ENCODE measurements at regions not wholly inside any gene's neighbourhood (a gene's known extent, or its start where the extent isn't known, plus 50 kb on each side); places are given as distances from the start of the nearest gene placed in this dataset.
"Not testable (repeated sequence)": the region's sequence is repeated elsewhere in the genome, so short reads cannot be mapped to it uniquely, and the experiment has no call there.

GRCh38 chr3:6655275-6655674, 205.6 kb upstream of the GRM7 start:
- DNase-seq = no peak

GRCh38 chr3:6657591-6657990, 203.3 kb upstream of the GRM7 start:
- no peak for DNase-seq

- no peak for DNase-seq
Measured at GRCh38 chr3:6667354-6667753, 193.6 kb upstream of the GRM7 start.

- no peak for DNase-seq
Measured at GRCh38 chr3:6671363-6671762, 189.6 kb upstream of the GRM7 start.

- no peak for DNase-seq
Measured at GRCh38 chr3:6679510-6679909, 181.4 kb upstream of the GRM7 start.

GRCh38 chr3:6680119-6680806, 180.7 kb upstream of the GRM7 start:
- no peak for DNase-seq

GRCh38 chr3:6697285-6697684, 163.6 kb upstream of the GRM7 start:
- DNase-seq = no peak

- no peak for DNase-seq
Measured at GRCh38 chr3:6697722-6698121, 163.2 kb upstream of the GRM7 start.

- DNase-seq = not testable (repeated sequence)
Measured at GRCh38 chr3:6704817-6705216, 156.1 kb upstream of the GRM7 start.

GRCh38 chr3:6706777-6707176, 154.1 kb upstream of the GRM7 start:
- no peak for DNase-seq

- DNase-seq = no peak
Measured at GRCh38 chr3:6709178-6709577, 151.7 kb upstream of the GRM7 start.

- no peak for DNase-seq
Measured at GRCh38 chr3:6714962-6715361, 146.0 kb upstream of the GRM7 start.

GRCh38 chr3:6716420-6716819, 144.5 kb upstream of the GRM7 start:
- DNase-seq = no peak

- no peak for DNase-seq
Measured at GRCh38 chr3:6717026-6717943, 143.6 kb upstream of the GRM7 start.

- DNase-seq = no peak
Measured at GRCh38 chr3:6719999-6720398, 140.9 kb upstream of the GRM7 start.

- no peak for DNase-seq
Measured at GRCh38 chr3:6721491-6721890, 139.4 kb upstream of the GRM7 start.

GRCh38 chr3:6723205-6723604, 137.7 kb upstream of the GRM7 start:
- DNase-seq = no peak

GRCh38 chr3:6726811-6727210, 134.1 kb upstream of the GRM7 start:
- no peak for DNase-seq

GRCh38 chr3:6732807-6733206, 128.1 kb upstream of the GRM7 start:
- no peak for DNase-seq

GRCh38 chr3:6733699-6734394, 127.1 kb upstream of the GRM7 start:
- no peak for DNase-seq

- no peak for DNase-seq
Measured at GRCh38 chr3:6734395-6734746, 126.5 kb upstream of the GRM7 start.

- no peak for DNase-seq
Measured at GRCh38 chr3:6736836-6737629, 123.9 kb upstream of the GRM7 start.

- no peak for DNase-seq
Measured at GRCh38 chr3:6737630-6738029, 123.3 kb upstream of the GRM7 start.

All from HCEC 1CT (cell line).